Activated CD4-positive, alpha-beta T cell treated with anti-CD3 and anti-CD28 coated beads for 36 hours (primary cell): ENCODE measurements at regions not wholly inside any gene's neighbourhood (a gene's known extent, or its start where the extent isn't known, plus 50 kb on each side); places are given as distances from the start of the nearest gene placed in this dataset.
A peak's percentile ranks its signal among the peaks of the same experiment; 100 is the strongest.
"Not testable (repeated sequence)": the region's sequence is repeated elsewhere in the genome, so short reads cannot be mapped to it uniquely, and the experiment has no call there.

Experiments
- ATAC-seq: fragments of 200-7000 bp; cut with Tn5 transposase; one replicate; pipeline ENCODE4 v1.10.0; 2021; ENCODE audit warnings: mild to moderate bottlenecking, moderate library complexity
- CTCF ChIA-PET: fragments of 350-600 bp; sonication (Branson Sonifier 250); formaldehyde crosslinking; loops from one replicate; lab custom pipeline; 2021; ENCODE audit warnings: antibody characterized with exemption; lab: Charles Lee
- POLR2A ChIA-PET: fragments of 350-600 bp; sonication (Branson Sonifier 250); formaldehyde crosslinking; loops from one replicate; lab custom pipeline; 2021; ENCODE audit warnings: antibody characterized with exemption, inconsistent platforms; lab: Charles Lee
- DNase-seq: peaks from one replicate; pipeline ENCODE4 v3.0.0-alpha.2; 2020
- H3K27ac Mint-ChIP-seq: one replicate; pipeline ENCODE4 v1.8.0; 2021; ENCODE audit warnings: mixed read lengths
- H3K27me3 Mint-ChIP-seq: one replicate; pipeline ENCODE4 v1.8.0; 2021; ENCODE audit warnings: mixed read lengths
- H3K36me3 Mint-ChIP-seq: one replicate; pipeline ENCODE4 v1.8.0; 2021; ENCODE audit warnings: low read depth, mixed read lengths
- H3K4me1 Mint-ChIP-seq: one replicate; pipeline ENCODE4 v1.8.0; 2021; ENCODE audit warnings: mixed read lengths
- H3K4me3 Mint-ChIP-seq: one replicate; pipeline ENCODE4 v1.8.0; 2021; ENCODE audit warnings: mild to moderate bottlenecking, moderate library complexity, mixed read lengths
- H3K9me3 Mint-ChIP-seq: one replicate; pipeline ENCODE4 v1.8.0; 2021; ENCODE audit warnings: low read depth, mixed read lengths
- intact Hi-C, 2 experiments: fragments of 100-400 bp; cut with DNase I in 1 of 2; cut with micrococcal nuclease in 1 of 2; formaldehyde crosslinking; loops; one replicate each; pipeline versions ENCODE4 v1.14.2 to v1.15.1; 2022 to 2024; cut with DNase I, micrococcal nuclease

GRCh38 chr14:106686533-106686932 is 1160.2 kb downstream of the TMEM121 start:
- Mint-ChIP-seq H3K4me3 (no peak overlapping the region), H3K27me3 (peaks cover 2% of the 10 kb centered on the region), H3K9me3 (no peaks in the 10 kb centered on the region), H3K4me1 (peaks cover 13% of the 10 kb centered on the region), H3K36me3 (no peaks in the 10 kb centered on the region), H3K27ac (no peak overlapping the region)
- no peak for ATAC-seq
- CTCF ChIA-PET, result interaction anchor here (1.2 to 4.5 kb wide), 2 partner anchors 11 to 23 kb away, joined by 4 to 27 read pairs; no protein-coding TSS in a partner anchor
- POLR2A ChIA-PET, result no interaction called here
- intact Hi-C loops, result no loop called here
- no peak for DNase-seq

GRCh38 chr14:106690333-106690891 is 1164.0 kb downstream of the TMEM121 start:
- H3K36me3 Mint-ChIP-seq, result no peaks in the 10 kb centered on the region
- H3K4me3 Mint-ChIP-seq, result no peak overlapping the region
- ChIA-PET CTCF (interaction anchor here (0.9 to 2.4 kb wide), 10 partner anchors 10 to 140 kb away, joined by 3 to 13 read pairs (median 5); no protein-coding TSS in a partner anchor), POLR2A (no interaction called here)
- peaks cover 20% of the 10 kb centered on the region for H3K4me1 Mint-ChIP-seq
- no peak overlapping the region for H3K27ac Mint-ChIP-seq
- DNase-seq, result no peak
- no peak for ATAC-seq
- no peaks in the 10 kb centered on the region for H3K9me3 Mint-ChIP-seq
- intact Hi-C loops, result no loop called here
- no peaks in the 10 kb centered on the region for H3K27me3 Mint-ChIP-seq

GRCh38 chr14:106691601-106692291 is 1165.4 kb downstream of the TMEM121 start:
- no peak overlapping the region for H3K4me3 Mint-ChIP-seq
- ChIA-PET CTCF (interaction anchor here (0.6 to 2.4 kb wide), 21 partner anchors 9 to 277 kb away, joined by 3 to 13 read pairs (median 4); no protein-coding TSS in a partner anchor), POLR2A (interaction anchor here (0.6 kb wide), 2 partner anchors 49 to 139 kb away, joined by 3 to 4 read pairs; no protein-coding TSS in a partner anchor)
- intact Hi-C loops, result loop anchor here in 1 of 2 experiments (1.0 kb wide), 2 partner anchors 27 to 49 kb away; no protein-coding TSS in a partner anchor
- H3K27me3 Mint-ChIP-seq, result no peaks in the 10 kb centered on the region
- peak; percentile 77 for ATAC-seq
- H3K9me3 Mint-ChIP-seq, result no peaks in the 10 kb centered on the region
- no peak overlapping the region for H3K27ac Mint-ChIP-seq
- H3K4me1 Mint-ChIP-seq, result peaks cover 20% of the 10 kb centered on the region
- peak; percentile 94 for DNase-seq
- H3K36me3 Mint-ChIP-seq, result no peaks in the 10 kb centered on the region

- H3K36me3 Mint-ChIP-seq, result no peaks in the 10 kb centered on the region
- ATAC-seq, result peak; percentile 75
- peak; percentile 87 for DNase-seq
- H3K4me3 Mint-ChIP-seq, result peak overlapping the region; percentile 64
- ChIA-PET CTCF (interaction anchor here (0.6 to 2.7 kb wide), 8 partner anchors 17 to 340 kb away, joined by 3 to 12 read pairs (median 4); no protein-coding TSS in a partner anchor), POLR2A (no interaction called here)
- peaks cover 29% of the 10 kb centered on the region for H3K4me1 Mint-ChIP-seq
- no peaks in the 10 kb centered on the region for H3K9me3 Mint-ChIP-seq
- peaks cover 2% of the 10 kb centered on the region for H3K27me3 Mint-ChIP-seq
- intact Hi-C loops, result no loop called here
- H3K27ac Mint-ChIP-seq, result peak overlapping the region; percentile 55
These were observed 1168.4 kb downstream of the TMEM121 start for GRCh38 chr14:106694638-106695393.

GRCh38 chr14:106698620-106699267 is 1172.4 kb downstream of the TMEM121 start:
- H3K9me3 Mint-ChIP-seq, CTCF ChIA-PET, DNase-seq: not testable (repeated sequence)

GRCh38 chr14:106703651-106704050 is 1177.3 kb downstream of the TMEM121 start:
- CTCF ChIA-PET, H3K4me1 Mint-ChIP-seq, H3K27ac Mint-ChIP-seq, H3K36me3 Mint-ChIP-seq, intact Hi-C loops, ATAC-seq, DNase-seq, H3K27me3 Mint-ChIP-seq, H3K9me3 Mint-ChIP-seq, H3K4me3 Mint-ChIP-seq, POLR2A ChIA-PET: not testable (repeated sequence)

More at GRCh38 chr14:106698620-106699267, 1172.4 kb downstream of the TMEM121 start:
- POLR2A ChIA-PET, H3K4me3 Mint-ChIP-seq, H3K36me3 Mint-ChIP-seq, H3K27me3 Mint-ChIP-seq, intact Hi-C loops, H3K27ac Mint-ChIP-seq: not testable (repeated sequence)
- peaks cover 20% of the 10 kb centered on the region for H3K4me1 Mint-ChIP-seq
- peak; percentile 24 for ATAC-seq

DNA sequence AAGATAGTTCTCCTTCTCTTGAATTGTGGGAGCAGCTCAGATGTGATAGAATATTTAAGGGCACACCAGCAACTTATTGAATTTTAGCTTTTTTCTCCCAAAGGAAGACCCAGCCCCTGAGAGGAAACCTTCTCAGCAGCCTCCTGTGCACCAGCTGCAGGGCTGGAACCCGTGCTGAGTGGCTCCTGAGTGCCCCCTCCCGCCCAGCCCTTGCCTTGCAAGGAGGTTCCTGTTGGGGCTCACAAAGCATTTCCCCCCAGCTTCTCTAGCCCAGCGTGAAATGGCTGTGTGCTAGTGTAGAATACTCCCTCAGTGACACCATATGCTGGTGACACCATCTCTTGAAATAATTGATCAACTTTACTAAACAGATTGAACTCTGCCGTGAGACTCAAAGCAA is 1180.1 kb downstream of the TMEM121 start:
- intact Hi-C loops, H3K4me1 Mint-ChIP-seq, H3K9me3 Mint-ChIP-seq, POLR2A ChIA-PET, CTCF ChIA-PET, H3K27me3 Mint-ChIP-seq, H3K27ac Mint-ChIP-seq, H3K4me3 Mint-ChIP-seq, ATAC-seq, H3K36me3 Mint-ChIP-seq: not testable (repeated sequence)
- peak; percentile 41 for DNase-seq

GRCh38 chr14:106710187-106710586 is 1183.8 kb downstream of the TMEM121 start:
- H3K27ac Mint-ChIP-seq, H3K36me3 Mint-ChIP-seq, POLR2A ChIA-PET, H3K27me3 Mint-ChIP-seq, H3K4me3 Mint-ChIP-seq, H3K9me3 Mint-ChIP-seq: not testable (repeated sequence)
- CTCF ChIA-PET, result interaction anchor here (1.4 to 1.6 kb wide), 2 partner anchors 31 to 120 kb away, joined by 4 read pairs; no protein-coding TSS in a partner anchor
- DNase-seq, result peak; percentile 52
- peaks cover 15% of the 10 kb centered on the region for H3K4me1 Mint-ChIP-seq
- peak; percentile 82 for ATAC-seq
- intact Hi-C loops, result loop anchor here in 1 of 2 experiments (5.0 kb wide), 1 partner anchor 67 kb away; no protein-coding TSS in a partner anchor

DNA sequence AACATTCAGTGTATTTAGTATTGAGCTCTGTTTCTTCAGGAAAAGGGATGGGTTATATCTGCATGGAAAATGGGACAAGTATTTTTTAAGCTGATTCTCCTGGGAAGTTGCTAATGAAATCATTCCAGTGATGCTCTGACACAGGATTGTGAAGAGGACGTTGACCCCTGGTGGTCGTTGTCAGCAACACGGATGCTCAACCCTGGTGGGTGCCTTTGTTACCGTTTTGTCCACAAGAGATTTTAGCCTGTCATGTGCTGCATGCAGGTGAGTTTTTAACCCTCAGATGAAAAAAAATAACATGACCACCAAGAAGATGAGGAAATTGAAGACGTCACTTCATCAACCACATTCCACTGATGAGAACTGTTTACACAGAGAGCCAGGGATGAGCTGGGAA is 1186.1 kb downstream of the TMEM121 start:
- H3K4me3 Mint-ChIP-seq, H3K9me3 Mint-ChIP-seq, ATAC-seq, H3K36me3 Mint-ChIP-seq, H3K27ac Mint-ChIP-seq, H3K27me3 Mint-ChIP-seq, POLR2A ChIA-PET: not testable (repeated sequence)
- peak; percentile 39 for DNase-seq
- CTCF ChIA-PET, result interaction anchor here (1.4 to 1.8 kb wide), 4 partner anchors 26 to 54 kb away, joined by 3 to 8 read pairs (median 4); no protein-coding TSS in a partner anchor
- H3K4me1 Mint-ChIP-seq, result peaks cover 18% of the 10 kb centered on the region
- intact Hi-C loops, result loop anchor here in 1 of 2 experiments (5.0 kb wide), 1 partner anchor 65 kb away; no protein-coding TSS in a partner anchor

DNA sequence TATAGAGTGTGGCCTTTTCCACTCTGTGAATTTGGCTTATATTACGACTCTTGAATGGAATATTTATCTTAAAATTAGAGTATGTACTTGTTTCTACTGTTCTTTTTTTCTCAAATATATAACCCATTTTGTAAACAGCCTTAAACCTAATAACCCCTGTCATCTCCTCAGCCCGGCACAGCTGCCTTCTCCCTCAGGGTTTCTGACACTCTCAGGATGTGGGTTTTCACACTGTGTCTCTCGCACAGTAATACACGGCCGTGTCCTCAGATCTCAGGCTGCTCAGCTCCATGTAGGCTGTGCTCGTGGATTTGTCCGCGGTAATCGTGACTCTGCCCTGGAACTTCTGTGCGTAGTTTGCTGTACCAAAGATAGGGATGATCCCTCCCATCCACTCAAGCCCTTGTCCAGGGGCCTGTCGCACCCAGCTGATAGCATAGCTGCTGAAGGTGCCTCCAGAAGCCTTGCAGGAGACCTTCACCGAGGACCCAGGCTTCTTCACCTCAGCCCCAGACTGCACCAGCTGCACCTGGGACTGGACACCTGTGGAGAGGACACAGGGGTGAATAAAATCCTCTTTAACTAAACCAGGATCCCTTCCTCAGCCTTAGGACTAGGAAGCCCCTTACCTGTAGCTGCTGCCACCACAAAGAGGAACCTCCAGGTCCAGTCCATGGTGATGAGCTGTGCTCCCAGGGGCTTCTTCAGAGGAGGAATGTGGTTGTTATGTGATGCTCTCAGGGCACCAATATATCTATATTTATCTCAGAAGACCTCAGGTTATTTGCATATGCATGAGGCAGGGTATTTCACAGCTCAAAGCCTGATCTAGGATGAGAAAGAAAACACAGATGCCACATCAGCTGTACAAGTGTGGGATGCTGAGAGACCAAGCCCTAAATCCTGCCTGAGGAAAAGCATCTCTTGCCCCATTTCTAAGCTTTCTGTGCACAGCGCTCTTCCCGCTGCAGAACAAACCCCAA is 1188.4 kb downstream of the TMEM121 start:
- POLR2A ChIA-PET, H3K9me3 Mint-ChIP-seq, H3K27me3 Mint-ChIP-seq, CTCF ChIA-PET, H3K36me3 Mint-ChIP-seq, H3K4me3 Mint-ChIP-seq, H3K27ac Mint-ChIP-seq, DNase-seq: not testable (repeated sequence)
- intact Hi-C loops, result loop anchor here in 1 of 2 experiments (5.0 kb wide), 1 partner anchor 63 kb away; no protein-coding TSS in a partner anchor
- H3K4me1 Mint-ChIP-seq, result peaks cover 28% of the 10 kb centered on the region
- peak; percentile 56 for ATAC-seq
